Prostate gland (tissue), 2 donors: ENCODE measurements at regions not wholly inside any gene's neighbourhood (a gene's known extent, or its start where the extent isn't known, plus 50 kb on each side); places are given as distances from the start of the nearest gene placed in this dataset.

Source experiments
- CTCF ChIP-seq, 4 experiments: fragments of 200-600 bp in 2 of 4; fragments of 450-650 bp in 2 of 4; sonication (generic) in 2 of 4; IDR thresholded peaks; 1 replicate in 3 of 4; 2 replicates in 1 of 4; pipeline ENCODE4 v1.5.1; 2016 to 2019; ENCODE audit warnings: antibody characterized with exemption in 4 of 4, mild to moderate bottlenecking in 2 of 4, moderate library complexity in 2 of 4
- POLR2A ChIP-seq: fragments of 450-650 bp; IDR thresholded peaks from one replicate; pipeline ENCODE4 v1.6.1; 2016; ENCODE audit warnings: antibody characterized with exemption, mild to moderate bottlenecking

DNA sequence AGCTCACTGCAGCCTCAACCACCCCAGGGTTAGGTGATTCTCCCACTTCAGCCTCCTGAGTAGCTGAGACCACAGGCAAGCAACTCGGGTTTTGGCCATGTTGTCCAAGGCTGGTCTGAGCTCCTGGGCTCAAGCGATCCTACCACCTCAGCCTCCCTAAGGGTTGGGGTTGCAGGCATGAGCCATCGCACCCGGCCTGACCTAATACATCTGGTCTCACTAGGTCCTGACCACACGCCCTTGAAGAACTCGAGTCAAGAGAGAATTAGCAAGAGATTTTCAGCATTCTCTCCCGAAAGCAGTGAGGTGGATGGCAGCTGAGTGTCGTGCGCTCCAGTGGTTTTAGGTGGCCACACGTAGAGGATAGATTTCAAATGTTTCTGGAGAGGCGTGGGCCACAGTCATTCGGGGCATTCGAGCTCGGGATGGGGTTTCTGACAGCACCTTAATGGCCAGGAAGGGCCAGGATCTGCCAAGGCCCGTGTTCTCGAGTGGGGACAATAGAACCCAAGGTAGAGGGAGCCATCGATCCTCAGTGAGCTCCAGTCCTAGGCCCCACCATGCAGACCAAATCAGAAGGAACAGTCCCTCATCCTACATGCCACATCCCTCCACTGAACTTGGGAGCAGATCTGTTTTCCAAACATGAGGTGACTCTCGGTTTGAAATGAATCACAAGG, 193.1 kb downstream of the ALG10 start:
- TF ChIP-seq CTCF (IDR thresholded peaks at IDR 0.05) (no peak), POLR2A (no peak)
